ENCODE measurements at regions not wholly inside any gene's neighbourhood (a gene's known extent, or its start where the extent isn't known, plus 50 kb on each side); places are given as distances from the start of the nearest gene placed in this dataset.

- H3K9ac ChIP-seq (ENCODE audit: insufficient read depth, low read depth, low read length), result no peak overlapping the region
- 38% methylated on average over 17 of the region's 19 CpGs for WGBS (ENCODE audit: low lambda C conversion rate)
- in situ Hi-C loops (cut with HindIII; ENCODE audit: extremely low pct_ligation_motif_present, low pct_unique_long_range_greater_than_20kb), result no loop called here
- no peak for DNase-seq (ENCODE audit: low spot score)
- no peaks in the 10 kb centered on the region for H4K20me1 ChIP-seq (ENCODE audit: insufficient read depth, low read length)
- H2AFZ ChIP-seq (ENCODE audit: low read length), result no peak overlapping the region
- H3K4me2 ChIP-seq (ENCODE audit: low read depth, low read length), result no peak overlapping the region
- peaks cover 28% of the 10 kb centered on the region for H3K9me3 ChIP-seq (ENCODE audit: low read length)
- no peaks in the 10 kb centered on the region for H3K79me2 ChIP-seq (ENCODE audit: insufficient read depth, low read length)
- no peak for FAIRE-seq
- H3K4me3 ChIP-seq (replicated peaks in 1 of 3; ENCODE audit: insufficient read depth in 1 of 3, low read depth in 2 of 3, low read length in 3 of 3), result no peak overlapping the region
- POLR2A ChIA-PET, result no interaction called here
- no peak overlapping the region for H3K27ac ChIP-seq (ENCODE audit: extremely low read length, insufficient read depth, low read length)
- peaks cover 5 to 55% of the 10 kb centered on the region in 2 experiments for H3K27me3 ChIP-seq (ENCODE audit: control insufficient read depth in 1 of 2, insufficient read depth in 2 of 2, low read length in 2 of 2)
- no peak for ATAC-seq
- BruUV-seq (replicated peaks), result no TSS peak
- CTCF ChIA-PET (ENCODE audit: low intra/inter-chr PET ratio, low total read pairs), result no interaction called here
- H3K4me1 ChIP-seq (ENCODE audit: insufficient read depth, low read length), result no peaks in the 10 kb centered on the region
- intact Hi-C loops (cut with micrococcal nuclease; ENCODE audit: unreplicated experiment), result no loop called here
- H3K36me3 ChIP-seq (replicated peaks in 1 of 2; ENCODE audit: control insufficient read depth in 1 of 2, insufficient read depth in 2 of 2, low read length in 2 of 2), result no peaks in the 10 kb centered on the region
- no peak for TF ChIP-seq PHF5A (CRISPR knock-in tag; IDR thresholded peaks at IDR 0.05; ENCODE audit: low read depth, unreplicated experiment)
- no peak for TF ChIP-seq SIN3B (IDR thresholded peaks at IDR 0.05; ENCODE audit: low read length)
- TF ChIP-seq, protein P1, sequence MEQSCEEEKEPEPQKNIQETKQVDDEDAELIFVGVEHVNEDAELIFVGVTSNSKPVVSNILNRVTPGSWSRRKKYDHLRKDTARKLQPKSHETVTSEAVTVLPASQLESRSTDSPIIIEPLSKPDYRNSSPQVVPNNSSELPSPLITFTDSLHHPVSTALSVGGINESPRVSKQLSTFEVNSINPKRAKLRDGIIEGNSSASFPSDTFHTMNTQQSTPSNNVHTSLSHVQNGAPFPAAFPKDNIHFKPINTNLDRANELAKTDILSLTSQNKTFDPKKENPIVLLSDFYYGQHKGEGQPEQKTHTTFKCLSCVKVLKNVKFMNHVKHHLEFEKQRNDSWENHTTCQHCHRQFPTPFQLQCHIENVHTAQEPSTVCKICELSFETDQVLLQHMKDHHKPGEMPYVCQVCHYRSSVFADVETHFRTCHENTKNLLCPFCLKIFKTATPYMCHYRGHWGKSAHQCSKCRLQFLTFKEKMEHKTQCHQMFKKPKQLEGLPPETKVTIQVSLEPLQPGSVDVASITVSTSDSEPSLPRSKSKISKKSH (CRISPR knock-in tag; IDR thresholded peaks at IDR 0.05; ENCODE audit: borderline replicate concordance), result no peak
- TF ChIP-seq, protein P2, sequence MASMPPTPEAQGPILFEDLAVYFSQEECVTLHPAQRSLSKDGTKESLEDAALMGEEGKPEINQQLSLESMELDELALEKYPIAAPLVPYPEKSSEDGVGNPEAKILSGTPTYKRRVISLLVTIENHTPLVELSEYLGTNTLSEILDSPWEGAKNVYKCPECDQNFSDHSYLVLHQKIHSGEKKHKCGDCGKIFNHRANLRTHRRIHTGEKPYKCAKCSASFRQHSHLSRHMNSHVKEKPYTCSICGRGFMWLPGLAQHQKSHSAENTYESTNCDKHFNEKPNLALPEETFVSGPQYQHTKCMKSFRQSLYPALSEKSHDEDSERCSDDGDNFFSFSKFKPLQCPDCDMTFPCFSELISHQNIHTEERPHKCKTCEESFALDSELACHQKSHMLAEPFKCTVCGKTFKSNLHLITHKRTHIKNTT (CRISPR knock-in tag; IDR thresholded peaks at IDR 0.05), result no peak
- TF ChIP-seq ZNF343 (CRISPR knock-in tag; IDR thresholded peaks at IDR 0.05), result no peak
- no peak for TF ChIP-seq NFYB (CRISPR knock-in tag; IDR thresholded peaks at IDR 0.05)
- no peak for TF ChIP-seq FOXO1 (CRISPR knock-in tag; IDR thresholded peaks at IDR 0.05)
- no peak for TF ChIP-seq SNAPC4 (CRISPR knock-in tag; IDR thresholded peaks at IDR 0.05)
- no peak for TF ChIP-seq E2F5 (CRISPR knock-in tag; conservative IDR thresholded peaks at IDR 0.05)
- TF ChIP-seq MTERF4 (CRISPR knock-in tag; IDR thresholded peaks at IDR 0.05), result no peak
These were observed 57.4 kb upstream of the DACT2 start for GRCh38 chr6:168376811-168377483.

All from HepG2 (cell line).